Astrocyte of the spinal cord (primary cell): ENCODE measurements at regions not wholly inside any gene's neighbourhood (a gene's known extent, or its start where the extent isn't known, plus 50 kb on each side); places are given as distances from the start of the nearest gene placed in this dataset.

Experiments
- DNase-seq: peaks from one replicate; pipeline ENCODE4 v3.0.0; 2011; ENCODE audit warnings: low read depth, low spot score
- H3K4me3 ChIP-seq: 2 replicates; pipeline ENCODE4 v1.5.1; 2011; ENCODE audit warnings: low read depth, mild to moderate bottlenecking, low read length, moderate library complexity
- in situ Hi-C: cut with HindIII; loops from 2 replicates; pipeline ENCODE4 v1.10.0; 2017; ENCODE audit warnings: low sequenced_read_pairs
- TF ChIP-seq, protein P1 (sequence below): IDR thresholded peaks from 2 replicates; pipeline ENCODE4 v1.5.1; 2012; ENCODE audit warnings: low read depth, mild to moderate bottlenecking, low read length, inconsistent platforms

DNA sequence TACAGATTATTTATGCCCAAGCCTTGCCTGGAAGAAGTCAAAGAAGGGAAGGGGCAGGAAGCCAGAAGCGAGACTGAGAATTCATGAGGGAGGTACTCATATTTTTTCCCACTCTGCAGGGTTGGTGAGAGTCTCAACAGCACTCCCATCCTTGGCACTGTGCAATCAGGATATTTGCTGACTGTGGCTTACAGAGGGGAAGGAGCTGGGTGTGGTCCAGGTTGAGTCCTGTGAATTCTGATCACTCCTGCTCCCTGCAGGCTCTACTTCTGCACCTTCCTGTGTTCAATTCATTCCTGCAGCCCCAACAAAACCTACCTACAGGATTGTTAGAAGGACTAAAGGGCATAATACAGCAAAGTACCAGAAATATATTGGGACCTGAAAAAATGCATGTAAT, 530.5 kb downstream of the INSC start:
- DNase-seq: no peak
- TF ChIP-seq, protein P1, sequence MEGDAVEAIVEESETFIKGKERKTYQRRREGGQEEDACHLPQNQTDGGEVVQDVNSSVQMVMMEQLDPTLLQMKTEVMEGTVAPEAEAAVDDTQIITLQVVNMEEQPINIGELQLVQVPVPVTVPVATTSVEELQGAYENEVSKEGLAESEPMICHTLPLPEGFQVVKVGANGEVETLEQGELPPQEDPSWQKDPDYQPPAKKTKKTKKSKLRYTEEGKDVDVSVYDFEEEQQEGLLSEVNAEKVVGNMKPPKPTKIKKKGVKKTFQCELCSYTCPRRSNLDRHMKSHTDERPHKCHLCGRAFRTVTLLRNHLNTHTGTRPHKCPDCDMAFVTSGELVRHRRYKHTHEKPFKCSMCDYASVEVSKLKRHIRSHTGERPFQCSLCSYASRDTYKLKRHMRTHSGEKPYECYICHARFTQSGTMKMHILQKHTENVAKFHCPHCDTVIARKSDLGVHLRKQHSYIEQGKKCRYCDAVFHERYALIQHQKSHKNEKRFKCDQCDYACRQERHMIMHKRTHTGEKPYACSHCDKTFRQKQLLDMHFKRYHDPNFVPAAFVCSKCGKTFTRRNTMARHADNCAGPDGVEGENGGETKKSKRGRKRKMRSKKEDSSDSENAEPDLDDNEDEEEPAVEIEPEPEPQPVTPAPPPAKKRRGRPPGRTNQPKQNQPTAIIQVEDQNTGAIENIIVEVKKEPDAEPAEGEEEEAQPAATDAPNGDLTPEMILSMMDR: no peak
- in situ Hi-C loops: no loop called here
- H3K4me3 ChIP-seq: no peak overlapping the region

DNA sequence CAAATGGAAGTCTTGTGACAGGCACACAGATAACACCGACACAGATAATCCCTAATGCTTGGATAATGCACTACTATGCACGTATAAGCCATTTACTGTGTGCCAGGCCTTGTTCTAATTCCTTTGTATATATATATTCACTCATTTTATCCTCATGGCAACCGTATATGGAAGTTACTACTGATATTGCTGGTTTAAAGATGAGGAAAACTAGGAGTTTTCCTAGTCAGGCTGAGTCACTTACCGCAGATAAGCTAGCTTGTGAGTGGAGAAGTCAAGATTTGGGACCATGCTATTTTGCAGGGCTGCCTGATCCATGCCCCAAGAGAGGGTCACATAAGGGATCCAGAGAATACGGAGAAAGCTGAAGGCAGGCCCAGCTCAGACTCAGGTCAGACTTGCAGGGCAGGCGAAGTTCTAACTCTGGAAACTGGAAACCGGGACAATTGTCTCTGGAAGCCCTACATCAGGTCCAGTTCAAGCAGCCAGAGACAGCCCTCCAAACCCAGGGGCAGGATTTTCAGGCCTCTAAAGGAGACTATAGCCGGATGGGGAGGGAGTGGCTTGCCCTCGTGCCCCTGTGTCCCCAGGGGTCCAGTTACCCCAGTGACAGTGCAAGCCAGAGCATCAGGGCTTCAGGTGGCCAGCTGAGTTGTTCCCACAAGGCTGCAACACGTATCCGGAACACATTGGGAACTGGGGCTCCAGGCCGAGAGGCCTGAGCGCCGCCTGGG, 534.8 kb downstream of the INSC start:
- in situ Hi-C loops: no loop called here
- TF ChIP-seq, protein P1: no peak
- H3K4me3 ChIP-seq: no peak overlapping the region
- DNase-seq: no peak

DNA sequence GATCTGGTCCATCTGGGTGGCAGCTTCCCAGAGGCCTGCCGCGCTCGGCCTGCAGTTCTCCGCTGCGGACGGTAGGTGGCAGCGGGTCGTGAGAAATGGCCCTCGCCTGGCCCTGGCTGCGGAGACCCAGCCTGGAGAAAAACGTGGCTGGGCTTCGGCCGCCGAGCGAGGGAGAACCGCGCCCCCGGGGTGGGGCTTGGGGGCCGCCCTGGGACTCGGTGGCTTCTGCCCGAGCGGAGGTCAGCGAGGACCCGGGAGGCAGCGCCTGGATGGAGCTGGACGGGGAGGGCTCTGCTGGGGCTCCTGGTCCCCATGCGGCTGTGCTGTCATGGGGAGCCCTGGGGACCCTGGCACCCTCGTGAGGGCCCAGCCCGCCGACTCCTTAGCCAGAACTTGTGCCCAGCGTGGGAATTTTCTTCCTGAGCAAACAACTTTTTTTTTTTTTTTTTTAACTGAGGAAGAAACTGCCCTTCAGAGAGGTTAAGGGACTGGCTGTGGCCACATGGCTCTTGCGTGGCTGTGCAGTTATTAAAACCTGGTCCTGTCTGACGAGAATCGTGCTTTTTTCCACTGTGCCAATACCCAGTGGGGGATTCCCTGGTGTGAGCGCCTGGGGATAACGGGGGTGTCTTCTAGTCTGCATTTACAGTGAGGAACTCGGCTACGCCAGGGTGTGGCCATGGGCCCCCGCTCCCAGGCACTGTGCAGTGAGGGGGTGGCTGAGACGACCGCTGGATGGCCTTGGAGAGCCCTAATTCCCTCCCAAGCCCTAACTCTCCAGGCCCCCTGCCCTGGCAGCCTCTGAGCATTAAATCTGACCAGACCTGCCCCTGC, 535.6 kb downstream of the INSC start:
- H3K4me3 ChIP-seq: peak overlapping the region; percentile 37
- DNase-seq: peak; percentile 95
- in situ Hi-C loops: no loop called here
- TF ChIP-seq, protein P1: peak; percentile 96

DNA sequence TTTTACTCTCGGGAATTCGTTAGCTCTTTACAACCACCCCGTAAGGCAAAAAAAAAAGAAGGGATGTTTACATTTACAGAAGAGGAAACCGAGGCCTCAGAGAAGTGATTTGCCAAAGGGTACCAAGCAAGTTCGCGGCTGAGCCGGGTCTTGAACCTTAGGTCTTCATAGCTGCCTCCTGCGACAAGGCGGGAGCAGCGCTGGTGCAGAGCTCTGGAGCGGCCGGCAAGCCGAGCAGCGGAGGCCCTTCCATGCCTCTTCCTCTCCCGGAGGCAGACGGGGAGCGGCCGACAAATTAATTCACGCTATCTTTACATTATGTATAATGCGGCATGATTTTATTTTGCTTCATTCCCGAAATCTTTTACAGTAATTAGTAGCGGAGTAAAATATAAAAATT, 536.3 kb downstream of the INSC start:
- no peak overlapping the region for H3K4me3 ChIP-seq
- in situ Hi-C loops: no loop called here
- TF ChIP-seq, protein P1: no peak
- DNase-seq: no peak

DNA sequence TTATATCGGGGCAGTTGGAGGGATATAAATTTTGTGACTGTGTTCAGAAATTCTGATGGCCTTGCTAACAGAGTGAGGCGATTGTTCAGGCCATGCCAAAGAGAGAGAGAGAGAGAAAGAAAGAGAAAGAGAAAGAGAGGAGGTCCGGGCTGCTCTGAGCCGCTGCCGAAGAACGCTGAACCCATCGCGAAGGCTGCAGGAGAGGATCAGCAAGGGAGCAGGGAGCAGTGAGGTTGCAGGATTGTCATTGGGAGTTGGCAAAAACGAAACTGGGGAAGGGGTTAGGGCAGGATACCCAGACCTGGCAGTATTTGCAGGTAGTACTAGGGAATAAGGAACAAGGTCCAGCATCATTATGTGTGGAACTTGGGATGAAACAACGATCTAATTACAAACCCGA, 537.1 kb downstream of the INSC start:
- H3K4me3 ChIP-seq: no peak overlapping the region
- no peak for DNase-seq
- in situ Hi-C loops: no loop called here
- TF ChIP-seq, protein P1: no peak

DNA sequence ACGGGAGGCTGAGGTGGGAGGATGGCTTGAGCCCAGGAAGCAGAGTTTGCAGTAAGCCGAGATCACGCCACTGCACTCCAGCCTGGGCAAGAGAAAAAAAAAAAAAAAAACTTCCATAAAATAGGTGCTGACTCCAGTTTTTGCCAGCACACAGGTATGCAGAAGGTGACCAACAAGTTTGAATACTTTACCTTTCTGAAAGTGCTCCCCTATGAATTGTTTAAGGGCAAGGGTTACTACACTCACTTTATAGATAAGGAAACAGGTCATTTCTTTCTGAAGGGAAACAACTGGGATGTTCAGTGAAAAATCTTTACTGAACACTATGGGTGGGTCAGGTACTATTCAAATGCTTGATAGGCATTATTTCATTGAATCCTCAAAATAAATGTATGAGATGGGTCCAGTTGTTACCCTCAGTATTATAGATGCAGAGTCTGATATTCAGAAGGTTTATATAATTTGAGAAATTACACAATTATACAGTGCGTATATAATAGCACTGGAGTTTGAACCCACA, 538.5 kb downstream of the INSC start:
- TF ChIP-seq, protein P1: no peak
- H3K4me3 ChIP-seq: no peak overlapping the region
- no peak for DNase-seq
- in situ Hi-C loops: no loop called here
